HEK293T (cell line): ENCODE measurements at regions not wholly inside any gene's neighbourhood (a gene's known extent, or its start where the extent isn't known, plus 50 kb on each side); places are given as distances from the start of the nearest gene placed in this dataset.

ENCODE experiments used
- CTCF ChIA-PET: fragments of 350-600 bp; formaldehyde crosslinking; extraction: SDS; loops from one replicate; lab custom pipeline; 2021; ENCODE audit warnings: antibody characterized with exemption, inconsistent platforms; lab: Yijun Ruan, JAX
- POLR2A ChIA-PET: fragments of 350-600 bp; formaldehyde crosslinking; extraction: SDS; loops from one replicate; lab custom pipeline; 2020; ENCODE audit warnings: antibody characterized with exemption, inconsistent platforms; lab: Yijun Ruan, JAX
- DNase-seq: peaks from one replicate; pipeline ENCODE4 v3.0.0; 2012; ENCODE audit warnings: mixed read lengths; ENCODE audit errors: extremely low spot score
- ARNT ChIP-seq: fragments of 450-650 bp; IDR thresholded peaks from 2 replicates; pipeline ENCODE4 v1.6.1; 2017; ENCODE audit warnings: mild to moderate bottlenecking
- BHLHE40 ChIP-seq: fragments of 450-650 bp; IDR thresholded peaks from 2 replicates; pipeline ENCODE4 v1.6.1; 2016; ENCODE audit warnings: mild to moderate bottlenecking, moderate library complexity, borderline replicate concordance
- CTBP1 ChIP-seq: fragments of 450-650 bp; IDR thresholded peaks from 2 replicates; pipeline ENCODE4 v1.6.1; 2016; ENCODE audit warnings: borderline replicate concordance
- ELF4 ChIP-seq: fragments of 450-650 bp; IDR thresholded peaks from 2 replicates; pipeline ENCODE4 v1.6.1; 2017; ENCODE audit warnings: antibody characterized with exemption
- FOXA1 ChIP-seq: fragments of 450-650 bp; IDR thresholded peaks from 2 replicates; pipeline ENCODE4 v1.6.1; 2016; ENCODE audit warnings: mild to moderate bottlenecking
- FOXK2 ChIP-seq: fragments of 450-650 bp; IDR thresholded peaks from 2 replicates; pipeline ENCODE4 v1.6.1; 2016; ENCODE audit warnings: mild to moderate bottlenecking
- L3MBTL2 ChIP-seq: fragments of 450-650 bp; conservative IDR thresholded peaks from 2 replicates; pipeline ENCODE4 v1.6.1; 2016; ENCODE audit warnings: mild to moderate bottlenecking
- LEF1 ChIP-seq: fragments of 450-650 bp; IDR thresholded peaks from 2 replicates; pipeline ENCODE4 v1.6.1; 2017; ENCODE audit warnings: mild to moderate bottlenecking, borderline replicate concordance
- NFRKB ChIP-seq: fragments of 450-650 bp; IDR thresholded peaks from 2 replicates; pipeline ENCODE4 v1.6.1; 2016; ENCODE audit warnings: mild to moderate bottlenecking, moderate library complexity
- SP1 ChIP-seq: fragments of 450-650 bp; IDR thresholded peaks from 2 replicates; pipeline ENCODE4 v1.6.1; 2017
- SUZ12 ChIP-seq: fragments of 450-650 bp; IDR thresholded peaks from 2 replicates; pipeline ENCODE4 v1.6.1; 2016; ENCODE audit warnings: mild to moderate bottlenecking
- TARDBP ChIP-seq: fragments of 450-650 bp; IDR thresholded peaks from 2 replicates; pipeline ENCODE4 v1.6.1; 2016
- ZNF384 ChIP-seq: fragments of 450-650 bp; IDR thresholded peaks from 2 replicates; pipeline ENCODE4 v1.6.1; 2016
- TF ChIP-seq, protein P1 (sequence below): fragments of 450-650 bp; IDR thresholded peaks from 2 replicates; pipeline ENCODE4 v1.6.1; 2016

DNA sequence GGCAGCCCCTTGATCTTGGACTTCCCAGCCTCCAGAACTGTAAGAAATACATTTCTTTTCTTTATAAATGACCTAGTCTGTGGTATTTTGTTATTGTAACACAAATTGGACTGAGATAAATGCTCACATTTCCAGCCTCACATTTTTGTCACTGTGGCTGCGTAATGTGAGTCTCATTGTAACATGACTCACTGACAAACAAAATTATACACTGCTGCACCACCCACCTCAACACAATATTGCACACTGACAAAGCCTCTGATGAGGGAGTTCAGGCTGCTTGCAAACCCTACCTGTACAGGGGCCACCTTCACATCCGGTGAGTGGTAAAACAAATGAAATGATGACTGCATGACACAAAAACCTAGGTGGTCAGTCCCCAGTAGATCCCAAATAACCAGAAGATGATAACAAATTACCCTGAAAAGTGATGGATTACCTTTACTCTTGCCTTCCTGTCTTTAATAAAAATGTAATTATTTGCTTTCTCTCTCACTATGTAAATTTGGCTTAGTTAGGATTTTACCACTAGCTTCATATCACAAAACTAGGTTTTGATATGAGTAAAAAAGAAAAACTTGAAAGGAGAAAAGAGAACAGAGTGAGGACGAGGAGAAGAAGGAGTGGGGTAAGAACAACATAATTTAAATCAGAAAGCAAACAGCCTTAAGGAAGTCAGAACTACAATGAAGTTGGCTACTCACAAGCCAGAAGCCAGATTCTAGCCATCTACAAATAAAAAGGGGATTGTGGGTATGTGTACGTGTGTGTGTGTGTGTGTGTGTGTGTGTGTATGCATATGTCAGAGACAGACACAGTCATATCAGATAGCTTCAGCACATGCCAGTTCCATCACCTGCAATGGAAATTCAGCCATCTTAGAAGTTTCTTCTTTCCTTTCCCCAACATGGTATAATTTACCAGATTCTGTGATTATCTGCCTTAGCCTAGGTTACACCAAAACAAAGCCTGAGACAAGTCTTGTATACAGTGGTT is 53.4 kb upstream of the SESN3 start:
- ChIA-PET POLR2A (no interaction called here), CTCF (no interaction called here)
- TF ChIP-seq, protein P1, sequence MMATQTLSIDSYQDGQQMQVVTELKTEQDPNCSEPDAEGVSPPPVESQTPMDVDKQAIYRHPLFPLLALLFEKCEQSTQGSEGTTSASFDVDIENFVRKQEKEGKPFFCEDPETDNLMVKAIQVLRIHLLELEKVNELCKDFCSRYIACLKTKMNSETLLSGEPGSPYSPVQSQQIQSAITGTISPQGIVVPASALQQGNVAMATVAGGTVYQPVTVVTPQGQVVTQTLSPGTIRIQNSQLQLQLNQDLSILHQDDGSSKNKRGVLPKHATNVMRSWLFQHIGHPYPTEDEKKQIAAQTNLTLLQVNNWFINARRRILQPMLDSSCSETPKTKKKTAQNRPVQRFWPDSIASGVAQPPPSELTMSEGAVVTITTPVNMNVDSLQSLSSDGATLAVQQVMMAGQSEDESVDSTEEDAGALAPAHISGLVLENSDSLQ: no peak
- TF ChIP-seq SUZ12 (no peak), LEF1 (no peak), L3MBTL2 (no peak)
- no peak for DNase-seq

DNA sequence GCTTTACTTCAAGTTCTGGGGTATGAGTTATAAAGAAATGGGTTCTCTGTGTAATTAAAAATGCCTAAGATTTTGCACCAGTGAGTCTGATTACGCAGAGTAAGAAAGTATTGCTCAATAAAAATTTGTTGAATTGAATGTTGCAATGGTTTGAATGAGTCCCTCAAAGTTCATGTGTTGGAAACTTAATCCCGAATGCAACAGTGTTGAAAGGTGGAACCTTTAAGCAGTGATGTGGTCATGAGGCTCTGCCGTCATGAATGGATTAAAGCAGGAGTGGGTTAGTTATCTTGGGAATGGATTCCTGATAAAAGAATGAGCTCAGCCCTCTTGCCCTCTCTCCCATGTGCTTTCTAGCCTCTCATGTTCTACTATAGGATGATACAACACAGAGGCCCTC is 52.6 kb upstream of the SESN3 start:
- TF ChIP-seq TARDBP (no peak), CTBP1 (no peak), BHLHE40 (no peak), ZNF384 (no peak), FOXA1 (no peak), NFRKB (no peak)
- CTCF ChIA-PET: no interaction called here
- POLR2A ChIA-PET: no interaction called here
- no peak for DNase-seq

DNA sequence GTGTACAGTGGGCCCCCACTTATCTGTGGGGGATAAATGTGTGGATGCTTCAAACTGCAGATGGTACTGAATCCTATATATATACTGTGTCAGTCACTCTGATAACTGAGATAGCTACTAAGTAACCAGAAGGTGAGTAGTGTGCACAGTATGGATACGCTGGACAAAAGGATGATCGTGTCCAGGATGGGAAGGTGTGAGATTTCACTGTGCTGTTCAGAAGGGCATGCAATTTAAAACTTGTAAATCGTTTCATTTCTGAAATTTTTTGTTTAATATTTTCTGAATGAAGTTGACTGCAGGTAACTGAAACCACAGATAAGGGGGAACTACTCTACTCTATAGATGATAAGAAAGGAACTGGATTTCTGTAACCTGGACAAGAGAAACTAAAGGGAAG is 52.1 kb upstream of the SESN3 start:
- TF ChIP-seq SP1: no peak
- no peak for TF ChIP-seq CTBP1
- TF ChIP-seq, protein P1: no peak
- no peak for TF ChIP-seq FOXK2
- no peak for TF ChIP-seq ZNF384
- POLR2A ChIA-PET: no interaction called here
- no peak for DNase-seq
- CTCF ChIA-PET: no interaction called here

DNA sequence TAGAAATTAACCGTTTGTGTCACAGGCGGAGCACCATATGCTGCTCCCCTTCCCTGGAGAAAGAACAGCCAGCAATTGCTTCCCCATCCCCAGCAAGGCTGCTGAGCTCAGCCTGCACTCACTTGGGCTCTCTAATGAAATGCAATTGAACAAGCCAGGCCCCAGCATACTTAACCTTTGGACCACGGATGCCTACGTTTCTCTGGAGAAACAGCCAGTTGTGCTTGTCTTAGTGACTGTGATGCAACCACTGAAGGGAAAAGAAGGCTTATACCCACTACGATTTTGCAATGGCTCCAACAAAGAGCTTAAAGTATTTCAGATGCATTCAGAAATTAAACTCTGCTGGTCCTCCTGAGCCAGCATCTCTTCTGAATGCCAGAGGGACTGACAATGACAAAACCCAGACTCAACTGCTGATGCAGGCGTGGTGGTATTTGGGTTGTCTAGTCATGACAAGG is 51.3 kb upstream of the SESN3 start:
- POLR2A ChIA-PET: no interaction called here
- TF ChIP-seq ZNF384 (no peak), BHLHE40 (no peak), SUZ12 (no peak), ARNT (no peak), L3MBTL2 (no peak), CTBP1 (no peak), ELF4 (no peak)
- CTCF ChIA-PET: no interaction called here
- DNase-seq: no peak
